Natural killer cell (primary cell): ENCODE measurements at regions not wholly inside any gene's neighbourhood (a gene's known extent, or its start where the extent isn't known, plus 50 kb on each side); places are given as distances from the start of the nearest gene placed in this dataset.

ENCODE experiments used
- ATAC-seq, 3 donors: fragments of 150-1000 bp in 2 of 3; fragments of 200-7000 bp in 1 of 3; cut with Tn5 transposase; 1 replicate in 1 of 3; 2 replicates in 2 of 3; pipeline ENCODE4 v1.10.0; 2021; ENCODE audit warnings: mild to moderate bottlenecking in 2 of 3, moderate library complexity in 2 of 3
- DNase-seq, 2 donors: peaks; one replicate each; pipeline versions ENCODE4 v3.0.0 to v3.0.0-alpha.2; 2013 to 2021; ENCODE audit warnings: mixed read lengths in 1 of 2
- H3K27ac ChIP-seq: one replicate; pipeline ENCODE4 v1.5.1; 2013; ENCODE audit warnings: mild to moderate bottlenecking, low read length
- H3K27me3 ChIP-seq: one replicate; pipeline ENCODE4 v1.6.1; 2013; ENCODE audit warnings: low read length; ENCODE audit not compliant: control insufficient read depth, insufficient read depth
- H3K36me3 ChIP-seq: one replicate; pipeline ENCODE4 v1.6.1; 2013; ENCODE audit warnings: low read length; ENCODE audit not compliant: control insufficient read depth, insufficient read depth
- H3K4me1 ChIP-seq: one replicate; pipeline ENCODE4 v1.6.1; 2013; ENCODE audit warnings: low read length; ENCODE audit not compliant: control insufficient read depth, insufficient read depth
- H3K4me3 ChIP-seq: one replicate; pipeline ENCODE4 v1.5.1; 2013; ENCODE audit warnings: low read length
- H3K9me3 ChIP-seq: one replicate; pipeline ENCODE4 v1.6.1; 2013; ENCODE audit warnings: low read length; ENCODE audit not compliant: control insufficient read depth, insufficient read depth
- H3K27ac Mint-ChIP-seq, 2 donors: one replicate each; pipeline ENCODE4 v1.8.0; 2022; ENCODE audit warnings: mild to moderate bottlenecking in 2 of 2, mixed read lengths in 2 of 2, moderate library complexity in 1 of 2
- H3K27me3 Mint-ChIP-seq, 2 donors: one replicate each; pipeline ENCODE4 v1.8.0; 2022; ENCODE audit warnings: low read depth in 2 of 2, mixed read lengths in 2 of 2
- H3K36me3 Mint-ChIP-seq: one replicate; pipeline ENCODE4 v1.8.0; 2022; ENCODE audit warnings: mixed read lengths
- H3K4me1 Mint-ChIP-seq, 2 donors: one replicate each; pipeline ENCODE4 v1.8.0; 2022; ENCODE audit warnings: mixed read lengths in 2 of 2
- H3K4me3 Mint-ChIP-seq: one replicate; pipeline ENCODE4 v1.8.0; 2022; ENCODE audit warnings: mild to moderate bottlenecking, moderate library complexity, mixed read lengths
- H3K9me3 Mint-ChIP-seq, 2 donors: one replicate each; pipeline ENCODE4 v1.8.0; 2022; ENCODE audit warnings: mixed read lengths in 2 of 2
- CTCF ChIP-seq: fragments of 200-600 bp; IDR thresholded peaks from one replicate; pipeline ENCODE4 v1.8.0; 2022; ENCODE audit warnings: antibody characterized with exemption
- WGBS: methylation state at CpG from one replicate; pipeline ENCODE4 v1.1.7; 2013; ENCODE audit warnings: missing lambda C conversion rate; ENCODE audit not compliant: insufficient coverage; 5-methylcytosine and 5-hydroxymethylcytosine counted together
- intact Hi-C: fragments of 100-400 bp; cut with micrococcal nuclease; formaldehyde crosslinking; loops from one replicate; pipeline ENCODE4 v1.14.2; 2022

GRCh38 chr19:27876489-27876888, 1336.5 kb downstream of the UQCRFS1 start:
- H3K36me3 Mint-ChIP-seq, result peaks cover 10% of the 10 kb centered on the region
- no peaks in the 10 kb centered on the region for H3K4me1 Mint-ChIP-seq

GRCh38 chr19:27872370-27872769, 1340.6 kb downstream of the UQCRFS1 start:
- Histone ChIP-seq H3K27ac (no peak overlapping the region), H3K4me3 (no peak overlapping the region), H3K36me3 (no peaks in the 10 kb centered on the region), H3K4me1 (no peaks in the 10 kb centered on the region), H3K27me3 (no peaks in the 10 kb centered on the region), H3K9me3 (peaks cover 17% of the 10 kb centered on the region)
- DNase-seq, result no peak
- TF ChIP-seq CTCF, result no peak
- Mint-ChIP-seq H3K4me1 (no peaks in the 10 kb centered on the region), H3K27me3 (no peaks in the 10 kb centered on the region), H3K36me3 (no peaks in the 10 kb centered on the region), H3K4me3 (no peak overlapping the region), H3K27ac (no peak overlapping the region), H3K9me3 (peaks cover 8 to 10% of the 10 kb centered on the region in 2 donors)
- WGBS, result 94% methylated on average over 4 of the region's 4 CpGs
- intact Hi-C loops, result no loop called here
- no peak for ATAC-seq

More at GRCh38 chr19:27876489-27876888, 1336.5 kb downstream of the UQCRFS1 start:
- H3K27me3 ChIP-seq, result no peaks in the 10 kb centered on the region
- peaks cover 21% of the 10 kb centered on the region for H3K9me3 ChIP-seq
- no peak overlapping the region for H3K4me3 Mint-ChIP-seq
- H3K36me3 ChIP-seq, result no peaks in the 10 kb centered on the region
- ATAC-seq (no peak), DNase-seq (no peak)
- 59% methylated on average over 3 of the region's 3 CpGs for WGBS
- H3K27ac Mint-ChIP-seq, result no peak overlapping the region
- peaks cover 12 to 19% of the 10 kb centered on the region in 2 donors for H3K9me3 Mint-ChIP-seq
- H3K27me3 Mint-ChIP-seq, result no peaks in the 10 kb centered on the region
- intact Hi-C loops, result no loop called here
- H3K27ac ChIP-seq, result no peak overlapping the region
- no peak overlapping the region for H3K4me3 ChIP-seq
- H3K4me1 ChIP-seq, result no peaks in the 10 kb centered on the region
- no peak for TF ChIP-seq CTCF

- no peak for TF ChIP-seq CTCF
Measured at GRCh38 chr19:27870293-27870692, 1342.7 kb downstream of the UQCRFS1 start.

GRCh38 chr19:27868007-27868406, 1344.9 kb downstream of the UQCRFS1 start:
- H3K27me3 Mint-ChIP-seq, result no peaks in the 10 kb centered on the region
- H3K9me3 Mint-ChIP-seq, result peaks cover 11 to 14% of the 10 kb centered on the region in 2 donors
- Histone ChIP-seq H3K27me3 (no peaks in the 10 kb centered on the region), H3K4me1 (no peaks in the 10 kb centered on the region), H3K27ac (no peak overlapping the region), H3K36me3 (no peaks in the 10 kb centered on the region), H3K4me3 (no peak overlapping the region), H3K9me3 (peaks cover 17% of the 10 kb centered on the region)
- H3K36me3 Mint-ChIP-seq, result peaks cover 18% of the 10 kb centered on the region
- TF ChIP-seq CTCF, result no peak
- ATAC-seq (no peak), DNase-seq (no peak)
- no peak overlapping the region for H3K4me3 Mint-ChIP-seq
- H3K4me1 Mint-ChIP-seq, result no peaks in the 10 kb centered on the region
- no peak overlapping the region for H3K27ac Mint-ChIP-seq
- intact Hi-C loops, result no loop called here

More at GRCh38 chr19:27870293-27870692, 1342.7 kb downstream of the UQCRFS1 start:
- peaks cover 17% of the 10 kb centered on the region for H3K9me3 ChIP-seq
- Mint-ChIP-seq H3K9me3 (peaks cover 11% of the 10 kb centered on the region in 2 donors), H3K4me3 (no peak overlapping the region), H3K27me3 (no peaks in the 10 kb centered on the region), H3K36me3 (peaks cover 13% of the 10 kb centered on the region), H3K4me1 (no peaks in the 10 kb centered on the region), H3K27ac (no peak overlapping the region)
- ATAC-seq (no peak), DNase-seq (no peak)
- intact Hi-C loops, result no loop called here
- H3K27me3 ChIP-seq, result no peaks in the 10 kb centered on the region
- no peak overlapping the region for H3K27ac ChIP-seq
- no peak overlapping the region for H3K4me3 ChIP-seq
- H3K4me1 ChIP-seq, result no peaks in the 10 kb centered on the region
- H3K36me3 ChIP-seq, result no peaks in the 10 kb centered on the region
